SJSA1 (cell line): ENCODE measurements at regions not wholly inside any gene's neighbourhood (a gene's known extent, or its start where the extent isn't known, plus 50 kb on each side); places are given as distances from the start of the nearest gene placed in this dataset.

Experiments used
- DNase-seq, 2 experiments: peaks; one replicate each; pipeline ENCODE4 v3.0.0-alpha.2; 2015 to 2020; ENCODE audit warnings: low spot score in 2 of 2, low read depth in 1 of 2
- H3K27ac ChIP-seq: fragments of 250-450 bp; sonication (Bioruptor Pico); 2 replicates; pipeline ENCODE4 v1.5.1; 2020; ENCODE audit warnings: mild to moderate bottlenecking, moderate library complexity
- H3K27me3 ChIP-seq: fragments of 250-450 bp; sonication (Bioruptor Pico); replicated peaks from 2 replicates; pipeline ENCODE4 v1.5.1; 2020; ENCODE audit warnings: mild to moderate bottlenecking, moderate library complexity
- H3K36me3 ChIP-seq: fragments of 250-450 bp; sonication (Bioruptor Pico); 2 replicates; pipeline ENCODE4 v1.5.1; 2020; ENCODE audit warnings: mild to moderate bottlenecking
- H3K4me1 ChIP-seq: fragments of 250-450 bp; sonication (Bioruptor Pico); replicated peaks from 2 replicates; pipeline ENCODE4 v1.6.1; 2021; ENCODE audit warnings: mild to moderate bottlenecking
- H3K4me3 ChIP-seq: fragments of 250-450 bp; sonication (Bioruptor Pico); 2 replicates; pipeline ENCODE4 v1.5.1; 2020; ENCODE audit warnings: mild to moderate bottlenecking
- H3K9me3 ChIP-seq: fragments of 250-450 bp; sonication (Bioruptor Pico); replicated peaks from 2 replicates; pipeline ENCODE4 v1.5.1; 2020; ENCODE audit warnings: mild to moderate bottlenecking

DNA sequence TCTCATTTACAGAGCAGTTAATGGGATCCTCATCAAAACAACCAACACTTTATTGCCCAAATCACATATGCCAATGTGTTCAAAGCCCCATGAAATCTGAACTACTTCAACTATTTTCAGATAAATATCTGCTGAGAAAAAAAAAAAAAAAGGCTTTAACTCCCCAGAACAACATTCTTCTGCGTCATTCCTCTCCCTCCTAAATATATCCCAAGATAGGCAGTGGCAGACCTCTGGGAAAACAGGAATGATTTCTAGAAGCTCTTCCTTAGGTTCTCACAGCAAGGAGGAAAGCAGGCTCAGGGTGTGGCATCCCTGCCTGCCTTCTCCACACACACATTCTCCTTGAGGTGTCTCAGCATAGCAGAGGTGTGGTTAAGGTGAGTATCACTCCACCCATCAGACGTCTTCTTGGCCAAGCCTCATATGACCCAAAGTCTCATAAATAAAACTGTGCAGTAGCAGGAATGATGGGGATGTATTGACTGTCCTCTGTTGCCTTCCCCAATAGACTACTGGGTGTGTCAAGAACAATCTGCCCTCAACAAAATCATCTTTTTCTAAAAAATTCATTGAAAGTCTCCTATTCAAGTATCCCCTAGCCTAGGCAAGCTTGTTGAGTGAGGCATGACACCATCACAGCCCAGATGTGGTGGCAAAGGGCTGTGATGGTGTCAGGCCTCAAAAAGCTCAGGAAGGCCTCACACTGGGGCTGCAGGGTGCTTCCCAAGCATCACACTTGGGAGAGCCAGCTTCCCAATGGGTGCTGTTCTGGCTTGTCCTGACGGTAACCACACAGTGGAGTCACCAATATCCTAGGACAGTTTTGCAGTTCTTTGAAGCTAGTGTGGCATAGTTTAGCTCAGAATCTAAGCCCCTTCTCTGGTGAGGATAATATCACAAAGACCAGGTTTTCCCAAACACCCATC is 135.4 kb upstream of the SOX9 start:
- Histone ChIP-seq H3K9me3 (no peaks in the 10 kb centered on the region), H3K36me3 (no peaks in the 10 kb centered on the region), H3K4me3 (no peak overlapping the region), H3K27me3 (no peaks in the 10 kb centered on the region), H3K27ac (no peak overlapping the region), H3K4me1 (no peaks in the 10 kb centered on the region)
- no peak for DNase-seq

DNA sequence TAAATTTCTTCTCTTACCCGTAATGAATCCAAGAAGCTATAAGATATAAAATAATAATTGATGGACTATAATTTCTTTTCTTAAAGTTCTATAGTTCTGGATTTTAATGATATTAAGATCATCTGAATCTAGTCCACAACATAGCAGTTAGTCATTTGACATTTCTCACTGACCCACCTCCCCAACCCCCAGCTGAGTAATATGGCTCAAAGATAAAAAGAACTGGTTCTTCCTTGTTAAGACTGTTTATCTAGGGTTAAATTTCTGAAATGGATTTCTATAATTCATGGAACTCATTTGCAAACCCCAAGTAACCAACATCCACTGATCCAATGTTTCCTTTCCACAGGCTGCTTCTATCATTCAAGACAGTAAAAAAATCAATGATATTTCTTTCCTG is 133.9 kb upstream of the SOX9 start:
- no peaks in the 10 kb centered on the region for H3K4me1 ChIP-seq
- H3K9me3 ChIP-seq: no peaks in the 10 kb centered on the region
- no peaks in the 10 kb centered on the region for H3K36me3 ChIP-seq
- no peaks in the 10 kb centered on the region for H3K27me3 ChIP-seq
- no peak overlapping the region for H3K27ac ChIP-seq
- H3K4me3 ChIP-seq: no peak overlapping the region
- no peak for DNase-seq

DNA sequence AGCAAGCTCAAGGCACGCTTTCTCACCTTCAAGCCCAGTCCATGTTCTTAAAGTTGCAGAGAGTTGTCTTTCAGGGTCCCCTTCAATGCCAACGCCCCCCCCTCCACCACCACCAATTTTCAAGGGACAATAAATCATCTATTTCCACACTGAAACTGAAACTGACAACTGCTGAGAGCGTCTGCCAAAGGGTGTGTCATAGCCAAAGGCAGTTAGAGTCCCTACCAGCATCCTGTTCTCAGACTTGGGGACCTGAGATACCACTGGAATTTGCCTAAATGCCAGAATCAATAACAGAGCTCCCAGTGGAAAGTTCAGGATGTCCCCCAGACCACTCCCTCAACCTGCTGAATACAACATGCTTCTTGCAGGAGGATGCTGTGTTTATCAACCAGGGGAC is 133.2 kb upstream of the SOX9 start:
- Histone ChIP-seq H3K27ac (no peak overlapping the region), H3K9me3 (no peaks in the 10 kb centered on the region), H3K27me3 (no peaks in the 10 kb centered on the region), H3K4me1 (no peaks in the 10 kb centered on the region), H3K4me3 (no peak overlapping the region), H3K36me3 (no peaks in the 10 kb centered on the region)
- no peak for DNase-seq

DNA sequence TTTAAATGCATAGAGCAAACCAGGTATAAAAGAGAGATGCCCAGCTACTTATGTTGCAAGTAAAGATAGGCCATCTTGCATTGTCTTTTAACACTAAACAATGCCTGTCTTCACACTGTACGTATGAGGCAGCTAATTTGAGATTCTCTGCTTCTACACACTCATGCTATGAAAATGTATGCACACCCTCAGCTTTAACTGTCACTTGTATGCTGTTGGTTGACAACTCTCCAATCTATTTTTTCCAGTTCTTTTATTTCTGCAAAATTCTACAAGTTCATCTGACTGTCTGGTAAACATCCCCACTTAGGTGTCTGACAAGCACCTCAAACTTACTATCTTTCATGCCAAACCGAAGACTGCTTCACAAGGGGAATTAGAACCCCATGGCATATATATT is 131.7 kb upstream of the SOX9 start:
- DNase-seq: no peak
- H3K9me3 ChIP-seq: no peaks in the 10 kb centered on the region
- H3K4me3 ChIP-seq: no peak overlapping the region
- H3K27me3 ChIP-seq: no peaks in the 10 kb centered on the region
- no peak overlapping the region for H3K27ac ChIP-seq
- H3K36me3 ChIP-seq: no peaks in the 10 kb centered on the region
- H3K4me1 ChIP-seq: no peaks in the 10 kb centered on the region

DNA sequence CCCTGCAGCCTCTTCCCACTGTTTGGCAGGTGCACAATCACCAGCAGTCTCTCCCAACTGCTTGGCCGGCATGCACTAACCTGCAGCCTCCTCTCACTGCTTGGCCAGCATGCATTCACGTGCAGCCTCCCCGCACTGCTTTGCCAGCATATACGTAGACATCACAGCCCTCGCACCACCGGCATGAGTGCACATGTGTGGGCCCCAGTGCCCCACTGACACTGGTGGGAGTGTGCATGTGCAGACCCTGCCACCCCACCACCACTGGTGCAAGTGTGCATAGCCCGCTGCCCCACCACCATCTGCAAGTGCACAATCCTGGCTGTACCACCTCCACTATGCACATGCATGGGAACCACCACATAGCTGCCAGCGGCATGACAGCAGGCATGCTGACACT is 127.5 kb upstream of the SOX9 start:
- Histone ChIP-seq H3K27me3 (0 out of 2 replicates have a peak, but pooled peaks cover 3% of the 10 kb centered on the region), H3K4me1 (no peaks in the 10 kb centered on the region), H3K36me3 (no peaks in the 10 kb centered on the region), H3K4me3 (no peak overlapping the region), H3K9me3 (no peaks in the 10 kb centered on the region), H3K27ac (no peak overlapping the region)
- no peak for DNase-seq

DNA sequence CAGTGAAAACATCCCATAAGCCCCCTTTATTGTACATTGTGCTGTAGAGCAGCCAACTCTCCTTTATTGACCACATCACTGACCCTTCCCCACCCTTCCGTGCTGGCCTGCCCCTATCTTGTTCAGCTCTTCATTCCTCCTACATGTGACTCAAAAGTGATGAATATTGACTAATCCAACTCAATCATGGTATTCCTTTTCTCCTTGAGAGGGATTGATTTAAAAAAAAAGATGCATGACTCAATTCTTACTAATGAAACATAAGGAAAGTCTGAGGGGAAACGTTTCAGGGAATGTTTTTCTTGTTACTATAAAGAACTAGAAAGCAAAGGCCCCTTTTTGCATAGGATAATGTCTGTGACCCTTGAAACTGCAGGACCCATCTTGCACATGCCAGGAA is 125.2 kb upstream of the SOX9 start:
- Histone ChIP-seq H3K4me3 (no peak overlapping the region), H3K36me3 (no peaks in the 10 kb centered on the region), H3K4me1 (no peaks in the 10 kb centered on the region), H3K9me3 (no peaks in the 10 kb centered on the region), H3K27me3 (0 out of 2 replicates have a peak, but pooled peaks cover 3% of the 10 kb centered on the region), H3K27ac (no peak overlapping the region)
- no peak for DNase-seq

DNA sequence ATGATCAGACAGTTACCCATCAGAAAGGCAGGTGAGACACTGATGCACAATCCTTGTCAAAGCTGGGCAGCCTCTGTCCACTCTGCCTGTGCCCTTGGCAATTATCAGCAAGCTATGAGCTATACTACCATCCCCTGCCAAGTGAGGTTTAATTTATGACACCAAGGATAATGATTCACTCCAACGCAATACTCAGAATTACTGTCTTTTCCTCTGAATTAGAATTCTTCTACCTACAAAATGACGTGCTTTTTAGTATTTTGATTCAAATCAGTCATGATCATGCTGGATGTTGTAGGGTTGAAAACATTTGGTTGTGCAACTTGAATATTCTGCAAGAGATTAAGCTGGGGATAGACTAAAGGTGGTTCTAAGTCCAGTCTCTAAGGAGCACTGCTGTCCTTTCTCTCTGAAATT is 116.8 kb upstream of the SOX9 start:
- no peak for DNase-seq
- H3K27ac ChIP-seq: no peak overlapping the region
- no peaks in the 10 kb centered on the region for H3K27me3 ChIP-seq
- H3K4me1 ChIP-seq: 0 out of 2 replicates have a peak, but pooled peaks cover 4% of the 10 kb centered on the region
- no peaks in the 10 kb centered on the region for H3K36me3 ChIP-seq
- H3K9me3 ChIP-seq: no peaks in the 10 kb centered on the region
- no peak overlapping the region for H3K4me3 ChIP-seq

DNA sequence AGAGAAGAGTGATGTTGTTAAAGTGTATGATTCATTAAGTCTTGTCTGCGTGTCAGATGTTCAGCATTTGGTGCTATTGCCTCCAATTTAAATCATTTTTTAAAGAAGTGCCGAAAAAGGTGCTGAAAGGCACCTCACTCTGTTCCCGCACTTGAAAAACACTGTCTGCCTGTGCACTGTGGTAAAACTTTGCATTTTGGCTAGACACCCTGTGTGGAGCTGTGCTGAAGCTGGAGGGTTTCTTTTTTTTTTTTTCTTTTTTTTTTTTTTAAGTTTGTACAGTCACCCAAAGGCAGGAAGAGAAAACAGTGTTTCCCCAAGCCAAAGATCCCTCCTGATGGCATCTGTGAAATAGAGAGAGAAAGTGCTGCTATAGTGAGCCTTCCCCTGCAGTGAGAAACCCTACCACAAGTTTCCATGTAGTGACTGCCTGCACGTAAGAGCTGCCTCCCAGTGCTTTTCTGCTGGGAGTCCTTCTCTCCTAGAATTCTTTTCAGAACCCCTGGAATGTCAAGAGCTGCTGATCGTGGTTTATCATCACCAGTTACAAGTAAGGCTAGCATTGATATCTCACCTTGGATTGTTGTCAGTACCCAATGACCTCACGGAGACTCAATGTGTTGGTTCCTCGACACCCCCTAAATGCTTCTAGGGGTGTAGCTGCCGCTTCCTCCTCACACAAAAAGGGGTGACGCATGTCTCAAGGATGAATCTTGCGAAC is 116.0 kb upstream of the SOX9 start:
- H3K4me3 ChIP-seq: no peak overlapping the region
- no peaks in the 10 kb centered on the region for H3K27me3 ChIP-seq
- DNase-seq: no peak
- 0 out of 2 replicates have a peak, but pooled peaks cover 4% of the 10 kb centered on the region for H3K4me1 ChIP-seq
- no peak overlapping the region for H3K27ac ChIP-seq
- no peaks in the 10 kb centered on the region for H3K9me3 ChIP-seq
- no peaks in the 10 kb centered on the region for H3K36me3 ChIP-seq

DNA sequence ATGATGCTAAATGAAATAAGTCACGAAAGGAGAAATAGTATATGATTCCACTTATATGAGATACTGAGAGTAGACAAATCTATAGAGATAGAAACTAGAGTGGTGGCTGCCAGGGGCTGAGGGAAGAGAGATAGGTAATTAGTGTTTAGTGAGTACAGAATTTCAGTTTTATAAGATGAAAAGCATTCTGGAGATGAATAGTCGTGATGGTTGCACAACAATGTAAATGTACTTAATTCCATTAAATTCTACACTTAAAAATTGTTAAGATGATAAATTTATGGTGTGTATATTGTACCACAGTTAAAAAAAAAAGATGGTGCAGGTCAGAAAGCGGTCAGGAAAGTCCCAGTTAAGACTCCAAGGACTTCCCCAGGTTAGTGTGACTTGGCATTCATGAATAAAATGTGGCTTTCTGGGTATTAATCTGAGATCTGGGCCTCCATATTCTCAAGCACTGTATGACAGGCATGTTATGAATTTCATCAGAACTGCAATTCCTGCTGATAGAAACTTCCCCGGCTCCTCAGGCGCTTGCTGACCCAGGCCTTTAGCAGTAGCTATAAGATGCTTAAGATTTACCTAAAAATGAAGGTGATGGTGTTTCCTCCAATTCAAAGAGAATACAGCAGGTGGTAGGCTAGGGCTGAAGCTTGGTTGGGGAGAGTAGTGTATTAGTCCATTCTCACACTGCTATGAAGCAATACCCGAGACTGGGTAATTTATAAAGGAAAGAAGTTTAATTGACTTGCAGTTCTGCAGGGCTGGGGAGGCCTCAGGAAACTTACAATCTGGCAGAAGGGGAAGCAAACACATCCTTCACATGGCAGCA is 115.3 kb upstream of the SOX9 start:
- H3K27me3 ChIP-seq: no peaks in the 10 kb centered on the region
- no peak overlapping the region for H3K4me3 ChIP-seq
- H3K4me1 ChIP-seq: 0 out of 2 replicates have a peak, but pooled peaks cover 4% of the 10 kb centered on the region
- H3K36me3 ChIP-seq: no peaks in the 10 kb centered on the region
- H3K27ac ChIP-seq: no peak overlapping the region
- H3K9me3 ChIP-seq: no peaks in the 10 kb centered on the region
- DNase-seq: no peak

DNA sequence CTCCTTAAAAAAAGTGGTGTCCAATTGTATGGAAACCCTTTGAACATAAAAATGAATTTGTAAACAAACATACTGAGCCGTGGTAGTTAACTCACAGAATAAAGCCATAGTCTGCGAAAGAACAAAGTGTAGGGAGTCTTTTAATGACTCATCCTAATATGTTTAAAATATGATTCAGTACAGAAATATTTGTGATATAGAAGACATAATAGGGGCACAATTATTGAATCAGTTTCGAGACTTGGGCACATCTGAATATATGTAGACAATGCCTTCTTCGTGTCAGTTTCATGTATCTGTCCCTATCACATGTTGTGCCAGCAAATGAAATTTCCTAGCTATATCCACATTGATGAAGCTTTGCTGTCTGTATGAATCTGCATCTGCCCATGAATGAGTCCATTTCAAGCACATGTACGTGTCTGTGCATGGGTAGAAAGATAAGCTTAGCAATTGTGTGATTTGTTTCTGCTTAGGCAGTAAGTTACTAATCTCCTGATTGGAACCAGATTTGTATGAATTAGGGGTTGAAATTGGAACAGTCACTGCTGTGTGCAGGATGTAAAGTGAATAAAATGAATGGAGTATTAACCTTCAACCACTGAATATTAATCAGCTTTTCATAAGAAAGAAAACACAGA is 112.5 kb upstream of the SOX9 start:
- Histone ChIP-seq H3K9me3 (no peaks in the 10 kb centered on the region), H3K27ac (no peak overlapping the region), H3K27me3 (no peaks in the 10 kb centered on the region), H3K4me3 (no peak overlapping the region), H3K4me1 (0 out of 2 replicates have a peak, but pooled peaks cover 4% of the 10 kb centered on the region), H3K36me3 (no peaks in the 10 kb centered on the region)
- no peak for DNase-seq

DNA sequence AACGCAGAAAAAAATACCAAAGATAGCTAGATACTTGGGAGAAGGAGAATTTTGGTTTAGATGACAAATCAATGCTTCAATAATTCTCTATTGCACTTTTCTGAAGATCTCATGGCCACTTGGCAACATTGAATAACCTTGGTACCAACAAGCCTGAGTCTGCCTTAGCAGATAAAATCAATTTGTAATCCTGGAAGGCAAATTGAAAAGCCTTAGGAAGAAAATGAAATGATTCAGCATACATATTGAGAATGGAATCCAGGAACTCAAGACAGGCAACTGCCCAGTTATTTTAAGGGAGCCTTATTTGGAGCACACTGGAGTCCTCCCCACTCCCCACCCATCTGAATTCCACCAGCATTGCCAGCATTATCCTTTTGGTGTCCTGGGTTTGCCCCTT is 109.3 kb upstream of the SOX9 start:
- DNase-seq: no peak
- Histone ChIP-seq H3K27ac (no peak overlapping the region), H3K27me3 (no peaks in the 10 kb centered on the region), H3K9me3 (no peaks in the 10 kb centered on the region; the same call in 1 of the 2 replicates), H3K4me3 (no peak overlapping the region), H3K4me1 (0 out of 2 replicates have a peak, but pooled peaks cover 4% of the 10 kb centered on the region), H3K36me3 (no peaks in the 10 kb centered on the region)

DNA sequence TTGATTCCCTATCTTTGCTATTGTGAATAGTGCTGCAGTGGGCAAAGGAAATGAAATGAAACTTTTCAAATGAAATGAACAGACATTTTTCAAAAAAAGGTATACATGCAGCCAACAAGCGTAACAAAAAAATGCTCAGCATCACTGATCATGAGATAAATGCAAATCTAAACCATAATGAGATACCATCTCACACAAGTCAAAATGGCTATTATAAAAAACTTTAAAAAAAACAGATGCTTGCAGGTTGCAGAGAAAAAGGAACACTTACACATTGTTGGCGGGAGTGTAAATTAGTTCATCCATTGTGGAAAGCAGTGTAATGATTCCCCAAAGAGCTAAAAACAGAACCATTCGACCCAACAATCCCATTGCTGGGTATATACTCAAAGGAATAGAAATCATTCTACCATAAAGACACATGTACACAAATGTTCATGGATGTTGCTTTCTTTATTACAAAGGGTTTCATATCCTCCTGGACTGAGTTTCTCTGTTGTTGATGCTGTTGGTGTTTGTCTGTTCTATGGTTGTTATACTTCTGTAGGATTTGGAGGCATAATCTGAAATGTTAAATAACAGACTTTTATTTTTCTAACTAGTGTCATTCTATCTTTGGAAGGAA is 99.3 kb upstream of the SOX9 start:
- Histone ChIP-seq H3K4me1 (no peaks in the 10 kb centered on the region), H3K4me3 (no peak overlapping the region), H3K36me3 (no peaks in the 10 kb centered on the region), H3K9me3 (no peaks in the 10 kb centered on the region), H3K27ac (no peak overlapping the region), H3K27me3 (no peaks in the 10 kb centered on the region)
- no peak for DNase-seq
